ENCODE measurements at regions not wholly inside any gene's neighbourhood (a gene's known extent, or its start where the extent isn't known, plus 50 kb on each side); places are given as distances from the start of the nearest gene placed in this dataset.

DNA sequence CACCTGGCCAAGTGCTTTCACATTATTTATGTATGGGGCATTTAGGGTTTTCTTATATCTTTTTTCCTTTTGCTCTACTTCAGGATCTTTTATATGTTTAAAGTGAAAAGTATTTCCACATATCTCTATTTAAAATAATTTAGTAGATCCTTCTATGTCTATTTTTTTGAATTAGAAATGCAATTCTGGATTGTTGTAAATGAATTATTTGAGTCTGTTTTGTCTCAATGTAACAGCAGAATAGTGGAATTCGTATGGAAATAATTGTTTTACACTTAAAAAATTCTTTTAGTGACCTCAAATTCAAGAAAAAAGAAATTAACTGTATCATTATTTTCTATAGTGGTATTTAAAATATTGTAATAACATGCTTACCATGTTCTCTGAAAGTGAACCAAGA lies 126.5 kb upstream of the HDAC9 start:
- Histone ChIP-seq H3K36me3 (no peaks in the 10 kb centered on the region), H3K4me1 (no peaks in the 10 kb centered on the region), H3K27me3 (no peaks in the 10 kb centered on the region), H3K4me3 (no peak overlapping the region), H3K9me3 (no peaks in the 10 kb centered on the region), H3K27ac (no peak overlapping the region)
- no peak for DNase-seq
- TF ChIP-seq, protein P1, sequence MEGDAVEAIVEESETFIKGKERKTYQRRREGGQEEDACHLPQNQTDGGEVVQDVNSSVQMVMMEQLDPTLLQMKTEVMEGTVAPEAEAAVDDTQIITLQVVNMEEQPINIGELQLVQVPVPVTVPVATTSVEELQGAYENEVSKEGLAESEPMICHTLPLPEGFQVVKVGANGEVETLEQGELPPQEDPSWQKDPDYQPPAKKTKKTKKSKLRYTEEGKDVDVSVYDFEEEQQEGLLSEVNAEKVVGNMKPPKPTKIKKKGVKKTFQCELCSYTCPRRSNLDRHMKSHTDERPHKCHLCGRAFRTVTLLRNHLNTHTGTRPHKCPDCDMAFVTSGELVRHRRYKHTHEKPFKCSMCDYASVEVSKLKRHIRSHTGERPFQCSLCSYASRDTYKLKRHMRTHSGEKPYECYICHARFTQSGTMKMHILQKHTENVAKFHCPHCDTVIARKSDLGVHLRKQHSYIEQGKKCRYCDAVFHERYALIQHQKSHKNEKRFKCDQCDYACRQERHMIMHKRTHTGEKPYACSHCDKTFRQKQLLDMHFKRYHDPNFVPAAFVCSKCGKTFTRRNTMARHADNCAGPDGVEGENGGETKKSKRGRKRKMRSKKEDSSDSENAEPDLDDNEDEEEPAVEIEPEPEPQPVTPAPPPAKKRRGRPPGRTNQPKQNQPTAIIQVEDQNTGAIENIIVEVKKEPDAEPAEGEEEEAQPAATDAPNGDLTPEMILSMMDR (IDR thresholded peaks at IDR 0.05) = no peak
- no peak for TF ChIP-seq POLR2A (IDR thresholded peaks at IDR 0.05)

DNA sequence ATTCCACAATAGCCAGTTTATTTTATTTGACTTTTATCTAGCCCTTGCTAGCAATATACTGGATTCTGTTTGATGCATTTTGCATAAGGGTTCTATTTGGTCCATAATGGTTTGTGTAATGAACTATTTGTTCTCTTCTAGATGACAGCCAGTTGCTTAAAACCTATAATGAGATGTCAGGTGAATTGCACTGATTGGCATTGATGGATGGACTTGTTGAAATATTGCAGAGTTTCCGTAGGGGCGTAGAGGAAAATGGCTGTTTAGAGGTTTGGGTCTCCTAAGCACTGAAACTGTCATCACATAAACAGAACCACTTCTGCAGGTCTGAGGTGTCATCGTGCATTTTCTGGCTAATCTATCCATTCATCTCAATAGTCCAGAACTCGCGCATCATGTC lies 124.9 kb upstream of the HDAC9 start:
- Histone ChIP-seq H3K4me3 (no peak overlapping the region), H3K27ac (no peak overlapping the region), H3K9me3 (no peaks in the 10 kb centered on the region), H3K36me3 (no peaks in the 10 kb centered on the region), H3K27me3 (no peaks in the 10 kb centered on the region), H3K4me1 (no peaks in the 10 kb centered on the region)
- no peak for DNase-seq
- no peak for TF ChIP-seq POLR2A (IDR thresholded peaks at IDR 0.05)
- TF ChIP-seq, protein P1 (IDR thresholded peaks at IDR 0.05) = no peak

DNA sequence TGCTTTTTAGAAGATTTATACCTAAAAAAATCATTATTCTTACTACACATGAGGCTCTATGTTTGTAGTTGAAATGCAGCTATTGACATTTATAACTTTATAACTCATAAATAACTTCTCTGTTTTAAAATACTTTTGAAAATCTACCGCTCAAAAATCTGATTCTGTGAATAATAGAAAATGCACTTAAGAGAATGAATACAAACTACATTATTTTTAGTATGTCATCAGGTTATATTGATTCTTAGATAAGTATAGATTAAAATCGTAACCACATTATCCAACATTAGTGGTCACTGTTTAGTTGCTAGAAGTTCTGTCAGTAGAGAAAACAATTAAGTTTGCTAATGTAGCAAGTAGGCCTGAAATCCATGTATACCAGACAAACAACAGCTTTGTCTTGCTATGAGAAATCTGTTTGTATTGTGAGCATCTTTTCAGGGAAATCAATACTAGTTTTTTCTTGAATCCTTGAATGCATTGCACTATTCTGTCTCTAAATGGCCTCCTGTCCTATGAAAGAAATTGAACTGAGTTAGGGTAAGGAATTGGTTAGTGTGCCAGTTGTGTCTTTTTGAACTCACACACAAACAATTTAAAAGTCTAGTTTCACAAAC lies 116.5 kb upstream of the HDAC9 start:
- H3K4me1 ChIP-seq = no peaks in the 10 kb centered on the region
- DNase-seq = no peak
- no peak overlapping the region for H3K27ac ChIP-seq
- H3K9me3 ChIP-seq = no peaks in the 10 kb centered on the region
- no peaks in the 10 kb centered on the region for H3K27me3 ChIP-seq
- H3K36me3 ChIP-seq = no peaks in the 10 kb centered on the region
- H3K4me3 ChIP-seq = no peak overlapping the region
- TF ChIP-seq POLR2A (IDR thresholded peaks at IDR 0.05) = no peak
- TF ChIP-seq, protein P1 (IDR thresholded peaks at IDR 0.05) = no peak

DNA sequence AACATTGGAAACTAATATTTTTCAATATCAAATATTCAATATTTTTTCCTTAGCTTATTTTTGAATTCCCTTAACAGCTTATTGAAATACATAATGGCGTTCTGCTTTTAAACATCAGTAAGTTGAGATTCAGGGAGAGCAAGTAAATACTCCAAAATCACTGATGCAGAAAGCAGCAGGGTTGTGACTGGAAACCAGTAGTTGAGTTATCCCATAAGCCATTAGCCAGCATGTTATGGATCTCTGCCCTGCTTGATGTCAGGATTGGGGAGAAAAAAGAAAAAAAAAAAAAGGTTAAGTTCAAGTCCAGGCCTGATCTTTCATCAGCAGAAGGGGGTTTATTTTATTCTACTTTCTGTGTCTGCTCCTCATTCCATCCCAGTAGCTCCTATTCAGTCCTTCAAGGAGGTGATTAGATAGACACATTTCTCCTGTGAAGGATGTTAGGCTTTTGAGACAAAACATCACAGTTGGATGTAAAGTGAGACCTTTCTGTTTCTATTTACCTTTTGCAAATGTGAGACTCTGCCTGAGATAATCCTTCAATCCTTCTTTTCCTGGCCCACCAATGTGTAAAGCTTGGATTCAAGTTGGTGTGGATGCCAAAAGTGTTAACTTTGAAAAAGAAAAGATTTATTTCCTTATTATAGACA lies 110.9 kb upstream of the HDAC9 start:
- TF ChIP-seq POLR2A (IDR thresholded peaks at IDR 0.05) = no peak
- TF ChIP-seq, protein P1 (IDR thresholded peaks at IDR 0.05) = no peak
- no peak overlapping the region for H3K27ac ChIP-seq
- DNase-seq = no peak
- no peaks in the 10 kb centered on the region for H3K27me3 ChIP-seq
- H3K4me1 ChIP-seq = peaks cover 0 to 4% (median 0%) of the 10 kb centered on the region in 4 donors
- H3K4me3 ChIP-seq = no peak overlapping the region
- H3K36me3 ChIP-seq = no peaks in the 10 kb centered on the region
- H3K9me3 ChIP-seq = no peaks in the 10 kb centered on the region

DNA sequence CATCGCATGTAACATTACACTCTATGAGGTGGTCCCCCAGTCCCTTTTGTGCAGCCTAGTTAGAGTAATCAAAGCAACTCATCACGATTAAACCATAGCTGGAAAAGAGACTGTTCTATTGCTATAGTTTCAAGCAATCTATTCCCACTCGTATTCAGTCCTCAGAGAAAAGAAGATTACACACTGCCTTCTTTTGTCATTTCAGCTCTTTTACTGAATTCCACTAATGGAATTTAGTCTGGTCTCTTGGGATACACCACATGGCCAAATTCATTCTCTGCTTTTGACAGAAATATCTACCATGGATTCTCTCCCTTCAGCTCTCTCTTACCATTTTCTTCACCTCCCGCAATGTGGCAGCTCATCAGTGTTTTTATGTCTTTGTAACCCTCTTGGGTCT lies 108.9 kb upstream of the HDAC9 start:
- Histone ChIP-seq H3K27me3 (no peaks in the 10 kb centered on the region), H3K36me3 (no peaks in the 10 kb centered on the region), H3K27ac (no peak overlapping the region), H3K9me3 (no peaks in the 10 kb centered on the region), H3K4me3 (no peak overlapping the region), H3K4me1 (peaks cover 0 to 13% (median 2%) of the 10 kb centered on the region in 4 donors)
- no peak for DNase-seq
- no peak for TF ChIP-seq POLR2A (IDR thresholded peaks at IDR 0.05)
- TF ChIP-seq, protein P1 (IDR thresholded peaks at IDR 0.05) = no peak

All from Peyer's patch (tissue), 4 donors.